ENCODE measurements at regions not wholly inside any gene's neighbourhood (a gene's known extent, or its start where the extent isn't known, plus 50 kb on each side); places are given as distances from the start of the nearest gene placed in this dataset.

- WGBS, 2 donors: 75 to 79% methylated on average over 13 of the region's 13 CpGs
Observed at GRCh38 chr7:155169498-155170065, 99.5 kb downstream of the HTR5A start.

GRCh38 chr7:155170331-155170730, 100.2 kb downstream of the HTR5A start:
- no peak for TF ChIP-seq POLR2A (IDR thresholded peaks at IDR 0.05)
- no peak for TF ChIP-seq CTCF (IDR thresholded peaks at IDR 0.05)
- no peak overlapping the region for H3K4me3 ChIP-seq (ENCODE audit: low read depth, poor library complexity, severe bottlenecking)
- DNase-seq (ENCODE audit: low spot score in 2 of 2): no peak
- intact Hi-C loops (cut with DNase I; ENCODE audit: low total_unique reads): no loop called here
- 78 to 82% methylated on average over 8 of the region's 8 CpGs for WGBS, 2 donors

More at GRCh38 chr7:155169498-155170065, 99.5 kb downstream of the HTR5A start:
- intact Hi-C loops (cut with DNase I; ENCODE audit: low total_unique reads): no loop called here
- H3K4me3 ChIP-seq (ENCODE audit: low read depth, poor library complexity, severe bottlenecking): no peak overlapping the region
- DNase-seq (ENCODE audit: low spot score in 2 of 2): no peak
- TF ChIP-seq POLR2A (IDR thresholded peaks at IDR 0.05) (no peak), CTCF (IDR thresholded peaks at IDR 0.05) (no peak)

GRCh38 chr7:155172141-155172540, 102.0 kb downstream of the HTR5A start:
- DNase-seq (ENCODE audit: low spot score in 2 of 2): no peak
- 70 to 74% methylated on average over 5 of the region's 5 CpGs for WGBS, 2 donors
- intact Hi-C loops (cut with DNase I; ENCODE audit: low total_unique reads): no loop called here
- TF ChIP-seq CTCF (IDR thresholded peaks at IDR 0.05) (no peak), POLR2A (IDR thresholded peaks at IDR 0.05) (no peak)
- no peak overlapping the region for H3K4me3 ChIP-seq (ENCODE audit: low read depth, poor library complexity, severe bottlenecking)

- no peak for DNase-seq (ENCODE audit: low spot score in 2 of 2)
- TF ChIP-seq CTCF (IDR thresholded peaks at IDR 0.05) (no peak), POLR2A (IDR thresholded peaks at IDR 0.05) (no peak)
- 81% methylated on average over 9 of the region's 9 CpGs for WGBS, 2 donors
- no peak overlapping the region for H3K4me3 ChIP-seq (ENCODE audit: low read depth, poor library complexity, severe bottlenecking)
- intact Hi-C loops (cut with DNase I; ENCODE audit: low total_unique reads): no loop called here
Observed at GRCh38 chr7:155173905-155174304, 103.8 kb downstream of the HTR5A start.

- 84 to 87% methylated on average over 2 of the region's 2 CpGs for WGBS, 2 donors
- TF ChIP-seq CTCF (IDR thresholded peaks at IDR 0.05): no peak
- TF ChIP-seq POLR2A (IDR thresholded peaks at IDR 0.05): no peak
- DNase-seq (ENCODE audit: low spot score in 2 of 2): peak in 1 of 2 donors; percentile 31
- intact Hi-C loops (cut with DNase I; ENCODE audit: low total_unique reads): no loop called here
- no peak overlapping the region for H3K4me3 ChIP-seq (ENCODE audit: low read depth, poor library complexity, severe bottlenecking)
Observed at GRCh38 chr7:155178096-155178495, 108.0 kb downstream of the HTR5A start.

- 79 to 88% methylated on average over 8 of the region's 8 CpGs for WGBS, 2 donors
- peak in 1 of 2 donors; percentile 63 for DNase-seq (ENCODE audit: low spot score in 2 of 2)
- no peak for TF ChIP-seq POLR2A (IDR thresholded peaks at IDR 0.05)
- no peak for TF ChIP-seq CTCF (IDR thresholded peaks at IDR 0.05)
- intact Hi-C loops (cut with DNase I; ENCODE audit: low total_unique reads): no loop called here
- no peak overlapping the region for H3K4me3 ChIP-seq (ENCODE audit: low read depth, poor library complexity, severe bottlenecking)
Observed at GRCh38 chr7:155181768-155182167, 111.6 kb downstream of the HTR5A start.

Data from lower leg skin (tissue), 4 donors.